ENCODE measurements at regions not wholly inside any gene's neighbourhood (a gene's known extent, or its start where the extent isn't known, plus 50 kb on each side); places are given as distances from the start of the nearest gene placed in this dataset.

DNA sequence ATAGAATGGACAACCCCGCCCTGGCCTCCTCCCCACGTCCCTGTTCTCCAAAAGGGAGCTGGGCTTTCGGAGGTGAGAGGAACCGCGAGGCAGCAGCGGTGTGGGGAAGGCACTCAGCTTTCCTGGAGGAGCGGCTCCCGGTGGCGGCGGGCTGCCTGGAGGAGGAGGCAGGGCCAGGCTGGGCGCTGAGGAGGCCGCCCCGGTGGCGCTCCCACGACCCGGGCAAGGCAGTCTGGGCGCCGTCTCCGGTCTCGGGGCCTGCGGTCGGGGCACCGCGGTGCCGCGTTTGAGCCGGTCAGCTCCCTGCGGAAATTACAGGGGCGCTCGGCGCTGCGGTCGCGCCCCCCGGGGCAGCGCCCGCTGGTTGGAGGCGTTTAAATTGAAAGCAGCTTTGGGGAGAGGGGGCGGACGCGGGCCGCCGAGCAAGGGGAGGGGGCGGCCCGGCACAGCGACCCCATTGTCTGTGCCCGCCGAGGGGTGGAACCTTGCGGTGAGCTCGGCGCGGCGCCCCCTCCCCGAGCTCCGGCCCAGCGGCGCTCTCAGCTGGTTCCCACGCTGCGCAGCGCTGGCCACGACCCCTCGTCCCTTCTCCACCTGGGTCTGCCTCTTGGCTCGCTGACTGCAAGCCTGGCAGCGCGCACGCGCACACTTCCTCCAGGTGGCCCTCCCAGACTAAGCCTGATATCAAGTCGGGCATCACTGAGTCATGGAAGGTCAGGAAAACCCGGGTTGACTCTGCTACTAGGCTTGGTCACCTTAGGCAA, 58.7 kb upstream of the DLX4 start:
- 4% methylated on average over 43 of the region's 69 CpGs; no CpG with 5 or more reads in 1 of the 2 experiments for WGBS, 2 experiments (ENCODE audit: extremely low coverage in 2 of 2, insufficient read length in 1 of 2)
- H3K9ac ChIP-seq (ENCODE audit: low read depth, low read length): no peak overlapping the region
- H4K20me1 ChIP-seq (ENCODE audit: insufficient read depth, low read length): peaks cover 4% of the 10 kb centered on the region; the same call in 1 of the 2 replicates
- no peak overlapping the region for H3K14ac ChIP-seq (replicated peaks; ENCODE audit: low read depth, low read length)
- no peak overlapping the region for H2AK9ac ChIP-seq (replicated peaks; ENCODE audit: low read depth, low read length, poor library complexity)
- intact Hi-C loops (cut with micrococcal nuclease) (no loop called here), dilution Hi-C loops (cut with HindIII; ENCODE audit: low sequenced_read_pairs, unreplicated experiment) (no loop called here), in situ Hi-C loops (cut with MboI; ENCODE audit: low sequenced_read_pairs) (no loop called here)
- no peaks in the 10 kb centered on the region for H3K4me1 ChIP-seq (ENCODE audit: control insufficient read depth, insufficient read depth, low read length)
- H3K36me3 ChIP-seq (ENCODE audit: control insufficient read depth, insufficient read depth, low read length): no peaks in the 10 kb centered on the region
- no peaks in the 10 kb centered on the region for H3K79me1 ChIP-seq (ENCODE audit: low read depth in 1 of 2, low read length in 2 of 2)
- no peak overlapping the region for H4K8ac ChIP-seq (ENCODE audit: low read depth in 2 of 2, low read length in 2 of 2)
- no peak overlapping the region for H4K5ac ChIP-seq (ENCODE audit: low read depth, low read length)
- peaks cover 95% of the 10 kb centered on the region for H3K27me3 ChIP-seq (ENCODE audit: control insufficient read depth, insufficient read depth, low read length)
- no peak overlapping the region for H3K18ac ChIP-seq (ENCODE audit: low read depth, low read length)
- H3K9me1 ChIP-seq (ENCODE audit: insufficient read depth, low read length): no peaks in the 10 kb centered on the region
- no peak for TF ChIP-seq BHLHE40 (IDR thresholded peaks at IDR 0.05; ENCODE audit: low read depth, low read length)
- TF ChIP-seq MXI1 (IDR thresholded peaks at IDR 0.05; ENCODE audit: borderline replicate concordance, low read depth, low read length): no peak
- TF ChIP-seq CEBPB (IDR thresholded peaks at IDR 0.05; ENCODE audit: low read depth, low read length): no peak
- TF ChIP-seq RCOR1 (IDR thresholded peaks at IDR 0.05; ENCODE audit: insufficient replicate concordance, low read length): no peak
- no peak for TF ChIP-seq NFE2L2 (IDR thresholded peaks at IDR 0.05; ENCODE audit: low read depth, low read length)
- TF ChIP-seq FOS (IDR thresholded peaks at IDR 0.05; ENCODE audit: low read depth, low read length): no peak
- no peak for TF ChIP-seq CHD1 (IDR thresholded peaks at IDR 0.05; ENCODE audit: low read depth, low read length)
- TF ChIP-seq RAD21 (IDR thresholded peaks at IDR 0.05; ENCODE audit: low read length): no peak
- no peak for TF ChIP-seq SMC3 (IDR thresholded peaks at IDR 0.05; ENCODE audit: low read depth, low read length)
- TF ChIP-seq, protein P1, sequence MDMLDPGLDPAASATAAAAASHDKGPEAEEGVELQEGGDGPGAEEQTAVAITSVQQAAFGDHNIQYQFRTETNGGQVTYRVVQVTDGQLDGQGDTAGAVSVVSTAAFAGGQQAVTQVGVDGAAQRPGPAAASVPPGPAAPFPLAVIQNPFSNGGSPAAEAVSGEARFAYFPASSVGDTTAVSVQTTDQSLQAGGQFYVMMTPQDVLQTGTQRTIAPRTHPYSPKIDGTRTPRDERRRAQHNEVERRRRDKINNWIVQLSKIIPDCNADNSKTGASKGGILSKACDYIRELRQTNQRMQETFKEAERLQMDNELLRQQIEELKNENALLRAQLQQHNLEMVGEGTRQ (IDR thresholded peaks at IDR 0.05; ENCODE audit: low read depth, low read length): no peak
- TF ChIP-seq, protein P2, sequence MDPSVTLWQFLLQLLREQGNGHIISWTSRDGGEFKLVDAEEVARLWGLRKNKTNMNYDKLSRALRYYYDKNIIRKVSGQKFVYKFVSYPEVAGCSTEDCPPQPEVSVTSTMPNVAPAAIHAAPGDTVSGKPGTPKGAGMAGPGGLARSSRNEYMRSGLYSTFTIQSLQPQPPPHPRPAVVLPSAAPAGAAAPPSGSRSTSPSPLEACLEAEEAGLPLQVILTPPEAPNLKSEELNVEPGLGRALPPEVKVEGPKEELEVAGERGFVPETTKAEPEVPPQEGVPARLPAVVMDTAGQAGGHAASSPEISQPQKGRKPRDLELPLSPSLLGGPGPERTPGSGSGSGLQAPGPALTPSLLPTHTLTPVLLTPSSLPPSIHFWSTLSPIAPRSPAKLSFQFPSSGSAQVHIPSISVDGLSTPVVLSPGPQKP (IDR thresholded peaks at IDR 0.05; ENCODE audit: borderline replicate concordance, low read depth, low read length): no peak
- no peak for TF ChIP-seq MAZ (IDR thresholded peaks at IDR 0.05; ENCODE audit: borderline replicate concordance, low read depth, low read length)
- H2BK20ac ChIP-seq (ENCODE audit: low read depth, low read length): no peak overlapping the region
- H2BK120ac ChIP-seq (ENCODE audit: low read depth, low read length): no peak overlapping the region
- no TSS peak for BruUV-seq (replicated peaks)
- H2BK15ac ChIP-seq (ENCODE audit: low read depth, low read length): no peak overlapping the region
- POLR2A ChIA-PET (ENCODE audit: unreplicated experiment): no interaction called here
- H2BK5ac ChIP-seq (ENCODE audit: low read depth, low read length, poor library complexity, severe bottlenecking): no peak overlapping the region
- H3K23ac ChIP-seq (ENCODE audit: low read depth, low read length): no peak overlapping the region
- no peak for ATAC-seq (ENCODE audit: low read depth)
- no peaks in the 10 kb centered on the region for H3K9me3 ChIP-seq (ENCODE audit: control insufficient read depth, insufficient read depth, low read length)
- no peak overlapping the region for H3K4ac ChIP-seq (ENCODE audit: low read depth, low read length)
- no peak overlapping the region for H3K56ac ChIP-seq (ENCODE audit: extremely low read depth, insufficient read depth, low read length)
- H2AK5ac ChIP-seq (ENCODE audit: low read depth, low read length): no peak overlapping the region
- no peak overlapping the region for H3K4me2 ChIP-seq (ENCODE audit: low read depth, low read length)
- no peak overlapping the region for H3K4me3 ChIP-seq (ENCODE audit: insufficient read depth, low read depth, low read length)
- no peak overlapping the region for H3K27ac ChIP-seq (ENCODE audit: insufficient read depth, low read length)
- peak overlapping the region; percentile 58 for H2AFZ ChIP-seq (replicated peaks; ENCODE audit: low read length, poor library complexity)
- DNase-seq: no peak
- H4K91ac ChIP-seq (ENCODE audit: insufficient read depth, low read depth, low read length): no peak overlapping the region
- CTCF ChIA-PET: interaction anchor here (0.9 kb wide), 1 partner anchor 30 kb away, joined by 3 read pairs; no protein-coding TSS in a partner anchor

All from IMR-90 (cell line).